ENCODE measurements at regions not wholly inside any gene's neighbourhood (a gene's known extent, or its start where the extent isn't known, plus 50 kb on each side); places are given as distances from the start of the nearest gene placed in this dataset.

GRCh38 chr3:168889666-168890065, 773.8 kb downstream of the MECOM start:
- TF ChIP-seq CTCF (optimal IDR thresholded peaks at IDR 0.05 in 1 of 3, IDR thresholded peaks at IDR 0.05 in 1 of 3, conservative IDR thresholded peaks at IDR 0.05 in 1 of 3; ENCODE audit: extremely low read depth in 1 of 3, insufficient read depth in 2 of 3, low read length in 3 of 3) (peak; percentile 14 to 57 (median 54)), EZH2 (IDR thresholded peaks at IDR 0.05; ENCODE audit: low read length) (no peak)

All from keratinocyte (primary cell).